ENCODE measurements at regions not wholly inside any gene's neighbourhood (a gene's known extent, or its start where the extent isn't known, plus 50 kb on each side); places are given as distances from the start of the nearest gene placed in this dataset.
A peak's percentile ranks its signal among the peaks of the same experiment; 100 is the strongest.
"Not testable (repeated sequence)": the region's sequence is repeated elsewhere in the genome, so short reads cannot be mapped to it uniquely, and the experiment has no call there.

DNA sequence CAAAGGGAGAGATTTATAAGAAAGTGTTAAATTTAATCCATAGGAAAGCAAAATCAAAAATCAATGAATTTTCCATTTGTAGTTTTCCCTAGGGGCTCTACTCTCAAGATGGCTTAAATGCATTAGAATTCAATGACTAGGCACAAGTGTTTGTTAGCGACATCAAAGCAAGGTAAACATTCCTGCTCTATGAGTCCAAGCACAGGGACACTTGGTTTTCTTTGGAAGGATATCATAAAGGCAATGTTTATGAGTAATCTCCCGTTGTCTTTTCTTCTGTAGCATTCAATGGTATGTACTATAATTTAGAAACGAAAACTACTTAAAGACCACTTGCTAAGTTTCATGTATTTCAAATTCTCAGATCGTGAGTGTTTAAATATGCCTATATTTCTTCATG lies 54.8 kb upstream of the ZNF717 start:
- ATAC-seq = not testable (repeated sequence)

DNA sequence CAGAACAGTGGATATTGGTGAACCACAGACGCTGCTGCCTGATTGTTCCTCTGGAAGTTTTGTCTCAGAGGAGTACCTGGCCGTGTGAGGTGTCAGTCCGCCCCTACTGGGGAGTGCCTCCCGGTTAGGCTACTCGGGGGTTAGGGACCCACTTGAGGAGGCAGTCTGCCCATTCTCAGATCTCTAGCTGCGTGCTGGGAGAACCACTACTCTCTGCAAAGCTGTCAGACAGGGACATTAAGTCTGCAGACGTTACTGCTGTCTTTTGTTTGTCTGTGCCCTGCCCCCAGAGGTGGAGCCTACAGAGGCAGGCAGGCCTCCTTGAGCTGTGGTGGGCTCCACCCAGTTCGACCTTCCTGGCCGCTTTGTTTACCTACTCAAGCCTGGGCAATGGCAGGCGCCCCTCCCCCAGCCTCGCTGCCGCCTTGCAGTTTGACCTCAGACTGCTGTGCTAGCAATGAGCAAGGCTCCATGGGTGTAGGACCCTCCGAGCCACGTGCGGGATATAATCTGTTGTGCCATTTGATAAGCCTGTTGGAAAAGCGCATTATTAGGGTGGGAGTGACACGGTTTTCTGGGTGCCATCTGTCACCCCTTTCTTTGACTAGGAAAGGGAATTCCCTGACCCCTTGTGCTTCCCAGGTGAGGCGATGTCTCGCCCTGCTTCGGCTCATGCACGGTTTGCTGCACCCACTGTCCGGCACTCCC lies 65.1 kb upstream of the ZNF717 start:
- not testable (repeated sequence) for ATAC-seq

DNA sequence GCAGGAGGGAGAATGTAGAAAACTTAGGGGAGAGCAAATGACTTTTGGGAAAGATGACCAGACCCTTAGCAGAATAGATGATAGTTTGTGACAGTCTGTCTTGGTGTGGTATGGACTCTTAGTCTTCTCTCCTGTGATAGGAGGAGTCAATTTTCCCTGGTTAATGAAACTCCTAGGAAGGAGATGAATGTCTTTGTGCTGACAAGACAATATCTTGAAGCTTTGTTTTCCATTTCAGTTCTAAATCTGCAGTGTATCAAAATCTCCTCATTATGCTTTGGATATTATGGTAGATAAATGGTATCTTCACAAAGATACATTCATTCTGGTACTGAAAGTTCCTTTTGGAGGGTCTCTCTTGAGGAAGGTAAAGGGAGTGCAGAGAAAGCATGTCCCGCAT lies 77.8 kb upstream of the ZNF717 start:
- no peak for ATAC-seq

DNA sequence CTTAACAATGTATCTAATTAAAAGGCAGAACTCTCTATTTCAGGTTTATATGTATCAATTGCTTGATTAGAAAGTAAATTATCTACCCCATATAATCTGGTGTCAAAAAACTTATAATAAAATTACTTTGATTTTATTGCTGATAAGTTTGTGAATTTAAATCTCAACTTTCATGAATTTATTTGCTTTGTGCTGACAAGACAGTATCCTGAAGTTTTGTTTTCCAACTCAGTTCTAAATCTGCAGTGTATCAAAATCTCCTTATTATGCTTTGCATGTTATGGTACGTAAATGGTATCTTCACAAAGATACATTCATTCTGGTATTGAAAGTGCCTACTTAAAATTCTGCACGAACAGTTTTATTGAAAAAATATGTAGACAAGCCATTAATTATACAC lies 78.5 kb upstream of the ZNF717 start:
- no peak for ATAC-seq

DNA sequence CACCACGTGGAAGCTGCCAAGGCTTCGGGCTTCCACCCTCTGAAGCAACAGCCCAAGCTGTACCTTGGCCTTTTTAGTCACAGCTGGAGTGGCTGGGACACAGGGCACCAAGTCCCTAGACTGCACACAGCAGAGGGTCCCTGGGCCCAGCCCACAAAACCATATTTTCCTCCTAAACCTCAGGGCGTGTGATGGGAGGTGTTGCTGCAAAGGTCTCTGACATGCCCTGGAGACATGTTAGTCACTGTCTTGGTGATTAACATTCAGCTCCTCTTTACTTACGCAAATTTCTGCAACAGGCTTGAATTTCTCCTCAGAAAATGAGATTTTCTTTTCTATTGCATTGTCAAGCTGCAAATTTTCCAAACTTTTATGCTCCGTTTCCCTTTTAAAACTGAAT lies 98.4 kb upstream of the ZNF717 start:
- not testable (repeated sequence) for ATAC-seq

DNA sequence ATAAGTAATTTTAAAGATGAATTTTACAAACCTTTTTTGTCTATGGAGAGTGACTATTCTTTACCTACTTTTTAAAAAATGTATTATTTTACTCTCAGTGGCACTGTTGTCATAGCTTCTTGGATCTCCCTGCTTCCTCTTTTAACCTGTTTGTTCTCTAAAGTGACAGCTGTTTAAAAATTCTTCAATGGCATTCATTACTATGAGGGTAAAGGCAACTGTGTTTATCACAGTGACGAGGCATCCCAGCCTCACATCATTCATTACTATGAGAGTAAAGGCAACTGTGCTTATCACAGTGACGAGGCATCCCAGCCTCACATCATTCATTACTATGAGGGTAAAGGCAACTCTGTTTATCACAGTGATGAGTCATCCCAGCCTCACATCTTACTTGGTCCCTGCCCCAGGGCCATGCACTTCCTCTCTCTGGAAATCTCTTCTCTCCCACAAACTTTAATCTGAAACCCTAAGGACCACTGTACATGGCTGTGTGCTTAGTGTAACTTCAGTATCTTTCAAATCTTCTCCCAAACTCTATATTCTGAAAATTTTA lies 101.7 kb upstream of the ZNF717 start:
- no peak for ATAC-seq

DNA sequence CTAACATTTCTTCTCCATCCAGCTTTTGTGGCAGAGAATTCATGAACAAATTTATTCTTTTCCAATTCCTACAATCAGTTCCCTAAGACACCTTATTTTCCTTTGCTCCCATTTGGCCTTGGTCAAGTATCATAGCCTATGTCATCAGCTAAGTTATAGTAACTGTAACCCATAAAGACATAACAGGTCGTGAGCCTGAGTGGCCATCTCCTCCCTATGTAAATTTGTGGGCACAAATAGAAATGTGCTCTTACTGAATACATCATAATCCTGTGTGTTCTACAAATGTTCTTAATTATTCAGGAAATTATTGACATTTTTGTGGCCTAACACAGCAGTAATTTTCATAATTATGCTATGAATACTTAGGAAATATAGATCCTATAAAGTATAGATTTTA lies 108.9 kb upstream of the ZNF717 start:
- no peak for ATAC-seq

DNA sequence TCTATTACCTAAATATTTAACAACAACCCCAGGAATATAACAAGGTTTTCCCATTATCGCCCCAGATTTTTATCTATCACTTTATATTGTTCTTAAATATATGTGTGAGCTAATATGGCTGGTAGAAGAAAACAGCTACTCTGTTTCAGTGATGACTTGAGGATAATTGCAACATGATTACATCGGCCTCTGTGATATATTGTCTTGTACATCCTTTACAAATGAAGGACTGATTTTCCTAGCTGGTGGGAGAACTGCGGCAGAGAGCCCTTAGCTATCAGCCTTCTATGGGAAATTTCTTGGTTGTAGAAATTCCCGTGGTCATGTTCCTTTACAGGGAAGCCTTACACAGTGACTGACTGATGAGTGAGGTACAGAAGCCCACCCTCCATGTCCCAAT lies 110.9 kb upstream of the ZNF717 start:
- ATAC-seq = no peak

DNA sequence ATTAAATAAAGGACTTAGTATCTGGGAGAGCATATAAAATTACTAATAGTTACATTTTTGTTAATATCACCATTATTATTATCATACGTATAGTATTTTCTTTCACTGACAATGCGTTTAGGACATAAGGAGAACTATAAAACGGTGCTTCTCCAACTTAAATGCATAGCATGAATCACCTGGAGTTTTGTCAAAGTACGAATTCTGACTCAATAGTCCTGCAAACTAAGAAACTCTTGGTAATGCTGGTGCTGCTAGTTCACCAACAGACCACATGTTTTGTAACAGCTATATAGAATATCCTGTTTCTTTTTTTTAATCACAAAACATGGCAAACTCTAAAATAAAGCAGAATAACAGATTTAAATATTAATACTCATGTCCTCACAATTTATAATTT lies 116.1 kb upstream of the ZNF717 start:
- not testable (repeated sequence) for ATAC-seq

DNA sequence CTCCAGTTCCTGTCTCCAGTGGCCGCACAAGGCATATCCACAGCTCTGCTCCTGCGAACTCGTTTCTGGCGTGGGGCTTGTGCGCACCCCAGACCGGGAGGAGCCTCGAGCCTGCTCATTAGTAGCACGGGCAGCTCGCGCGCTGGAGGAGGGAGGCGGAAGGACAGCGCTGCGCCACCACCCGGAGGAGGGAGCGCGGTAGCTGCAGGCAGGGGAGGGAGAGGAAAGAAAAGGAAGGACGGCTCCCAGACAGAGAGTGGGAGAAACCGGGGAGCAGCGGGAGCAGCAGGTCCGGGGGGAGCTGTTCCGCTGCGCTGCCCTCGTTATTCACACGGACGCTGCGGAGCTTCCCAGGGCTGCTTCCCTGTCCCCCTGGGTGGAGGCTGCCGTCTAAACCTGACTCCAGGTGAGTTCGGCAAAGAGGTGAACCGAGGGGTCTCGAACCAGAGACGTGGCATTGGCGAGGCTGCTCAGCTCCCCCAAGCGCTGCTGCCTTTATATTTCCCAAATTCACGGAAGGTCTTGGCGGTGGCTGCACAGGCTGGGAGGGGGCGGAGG lies 121.3 kb upstream of the ZNF717 start:
- peak; percentile 39 for ATAC-seq

DNA sequence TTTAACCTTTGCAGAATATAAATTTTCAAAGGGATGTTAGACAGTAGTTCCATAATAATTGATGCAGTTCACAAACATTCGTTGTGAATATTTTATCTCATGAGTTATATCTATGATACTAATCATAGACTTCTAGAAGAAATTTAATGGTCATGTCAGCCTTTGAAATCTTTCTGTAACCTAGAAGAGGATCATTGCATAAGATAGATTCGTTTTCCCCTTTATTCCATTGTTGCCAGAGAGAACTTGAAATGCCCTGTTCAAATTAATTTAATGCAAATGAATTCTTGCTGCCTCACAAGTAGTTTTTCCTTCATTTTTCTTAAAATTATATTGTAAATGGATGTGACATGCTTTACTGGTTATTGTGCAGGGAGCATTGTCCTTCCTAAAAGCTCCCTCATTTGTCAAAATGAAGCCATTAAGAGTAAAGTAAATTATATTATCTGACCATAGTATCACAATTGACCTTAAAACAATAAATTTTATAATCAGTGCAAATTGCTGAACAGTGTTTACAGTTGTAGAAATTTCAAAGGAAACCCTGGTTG lies 128.5 kb upstream of the ZNF717 start:
- no peak for ATAC-seq

DNA sequence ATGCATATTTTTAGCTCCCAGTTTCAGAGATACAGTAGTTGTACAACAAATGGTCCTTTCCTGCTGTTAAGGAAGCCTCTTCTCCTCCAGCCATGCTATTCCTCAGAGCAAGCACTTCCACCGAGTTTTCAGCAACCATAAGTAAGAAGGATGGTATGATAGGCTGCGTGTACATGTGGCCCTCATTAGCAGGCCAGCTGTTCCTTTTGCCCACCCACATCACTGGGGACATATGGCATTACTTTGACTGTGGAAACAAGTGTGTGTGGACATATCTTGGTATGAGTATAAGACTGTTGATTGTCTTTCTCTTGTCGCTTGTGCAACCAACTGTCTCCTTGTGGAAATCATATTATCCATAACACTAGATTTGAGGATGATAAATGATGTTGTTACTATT lies 129.4 kb upstream of the ZNF717 start:
- not testable (repeated sequence) for ATAC-seq

DNA sequence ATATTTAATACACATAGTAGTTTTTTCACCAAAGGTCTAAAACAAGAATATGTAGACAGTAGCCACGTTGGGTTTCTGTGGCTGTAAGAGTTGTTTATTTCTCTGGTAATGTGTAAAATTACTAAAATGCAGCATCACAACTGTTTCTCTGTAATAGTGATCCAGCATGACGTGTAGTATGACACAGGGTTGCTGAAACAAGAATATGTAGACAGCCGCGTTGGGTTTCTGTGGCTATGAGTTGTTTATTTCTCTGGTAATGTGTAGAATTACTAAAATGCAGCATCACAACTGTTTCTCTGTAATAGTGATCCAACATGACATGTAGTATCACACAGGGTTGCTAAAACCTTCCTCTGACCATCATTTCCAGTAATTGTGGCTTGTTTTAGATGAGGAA lies 153.6 kb upstream of the ZNF717 start:
- ATAC-seq = no peak

DNA sequence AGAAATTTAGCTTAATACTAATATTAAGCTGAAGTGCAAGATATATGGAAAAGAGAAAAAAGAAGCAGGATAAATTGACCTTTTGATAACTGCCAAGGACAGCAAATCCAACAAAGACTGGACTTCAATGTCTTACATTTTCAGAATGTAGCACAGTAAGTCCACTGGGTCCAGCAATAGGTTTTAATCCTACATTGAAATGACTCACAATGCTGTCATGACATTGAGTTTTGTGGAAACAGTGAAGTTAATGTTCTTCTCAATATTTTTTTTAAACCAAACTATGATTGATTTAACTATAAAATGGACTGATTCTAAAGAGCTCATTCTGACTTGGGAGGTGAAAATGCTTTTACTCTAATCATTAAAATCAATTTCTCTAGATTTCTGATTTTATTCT lies 166.6 kb upstream of the ZNF717 start:
- ATAC-seq = no peak

DNA sequence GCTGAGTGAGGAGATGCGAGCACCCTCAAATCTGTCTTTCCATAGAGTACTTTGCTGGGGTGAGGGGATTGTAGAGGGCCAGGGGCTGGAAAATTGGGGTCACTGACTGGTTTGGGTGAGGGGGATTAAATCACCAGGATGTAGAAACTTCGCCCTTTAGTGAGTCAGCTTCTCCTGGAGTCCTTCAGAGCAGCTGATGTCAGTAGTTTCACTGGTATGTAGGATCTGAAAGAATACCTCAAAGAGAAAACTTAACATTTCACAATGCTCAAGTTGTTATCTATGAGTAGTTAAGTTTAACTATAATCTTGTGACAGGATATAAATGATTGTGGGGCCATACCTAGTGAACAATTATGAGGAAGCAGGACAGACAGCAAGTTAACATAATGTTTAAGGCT lies 174.7 kb upstream of the ZNF717 start:
- not testable (repeated sequence) for ATAC-seq

DNA sequence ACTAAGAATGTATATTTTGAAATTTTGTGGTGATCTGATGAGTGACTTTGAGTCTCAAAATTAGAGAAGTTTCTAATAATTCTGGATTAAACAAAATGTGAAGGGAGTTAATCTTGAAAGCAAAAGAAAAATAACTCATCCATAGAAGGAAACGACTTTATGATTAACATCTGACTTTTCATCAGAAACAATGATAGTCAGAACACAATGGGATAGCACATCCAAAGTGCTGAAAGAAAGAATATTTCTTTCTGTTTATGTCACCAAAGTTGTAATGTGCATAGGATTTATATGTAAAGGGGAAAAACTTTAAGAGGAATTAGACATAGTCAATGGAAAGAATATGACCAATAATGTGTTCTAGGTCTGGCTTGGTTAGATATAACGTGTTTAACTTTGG lies 176.7 kb upstream of the ZNF717 start:
- ATAC-seq = not testable (repeated sequence)

DNA sequence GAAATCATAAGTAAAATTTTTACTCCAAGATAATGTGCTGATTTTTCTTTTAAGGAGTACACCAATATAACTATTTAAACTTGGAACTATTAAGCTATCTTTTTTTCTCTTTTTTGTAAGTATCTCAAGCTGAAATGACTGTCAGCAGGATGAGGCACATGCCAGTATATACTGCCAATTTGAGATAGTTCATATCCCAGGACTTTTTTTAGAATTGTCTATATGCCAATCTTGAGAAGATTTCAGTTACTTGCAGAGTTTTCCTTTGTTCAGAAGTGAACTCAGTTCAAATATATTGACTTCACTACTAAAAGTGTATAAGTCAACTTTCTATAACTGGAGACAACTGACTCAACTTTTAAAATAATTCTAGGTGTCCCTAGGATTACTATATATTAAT lies 181.7 kb upstream of the ZNF717 start:
- ATAC-seq = no peak

DNA sequence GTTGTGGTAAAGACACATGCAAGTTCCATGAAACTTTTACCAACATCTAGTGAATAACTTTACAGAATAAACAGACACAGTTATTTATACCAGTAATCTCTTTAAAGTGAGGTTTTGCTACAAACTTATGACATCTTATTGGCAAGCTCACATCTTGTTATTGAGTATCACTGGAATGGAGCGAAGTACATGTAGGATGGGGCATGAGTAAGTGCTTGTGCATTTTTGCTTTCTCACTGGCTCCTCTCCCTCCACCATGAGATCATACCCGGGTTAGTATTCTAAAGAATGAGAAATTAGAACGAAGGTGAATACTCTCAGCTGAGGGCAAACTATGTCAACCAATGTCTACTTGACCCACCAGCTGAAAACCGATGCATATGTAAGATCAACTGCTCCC lies 193.3 kb upstream of the ZNF717 start:
- ATAC-seq = no peak

DNA sequence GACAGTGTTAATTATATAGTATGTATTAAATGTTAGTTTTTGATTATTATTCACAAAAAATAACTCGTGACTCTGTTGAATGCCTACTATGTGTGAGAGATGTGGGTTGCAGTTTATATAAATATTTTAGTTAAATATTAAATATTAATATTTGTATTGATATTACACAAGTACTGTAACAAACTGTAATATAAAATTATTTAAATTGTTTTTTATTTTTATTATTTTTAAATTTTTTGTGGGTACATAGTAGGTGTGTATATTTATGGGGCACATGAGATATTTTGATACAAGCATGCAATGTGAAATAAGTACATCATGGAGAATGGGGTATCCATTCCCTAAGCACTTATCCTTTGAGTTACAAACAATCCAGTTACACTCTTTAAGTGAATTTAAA lies 196.1 kb upstream of the ZNF717 start:
- ATAC-seq = no peak

DNA sequence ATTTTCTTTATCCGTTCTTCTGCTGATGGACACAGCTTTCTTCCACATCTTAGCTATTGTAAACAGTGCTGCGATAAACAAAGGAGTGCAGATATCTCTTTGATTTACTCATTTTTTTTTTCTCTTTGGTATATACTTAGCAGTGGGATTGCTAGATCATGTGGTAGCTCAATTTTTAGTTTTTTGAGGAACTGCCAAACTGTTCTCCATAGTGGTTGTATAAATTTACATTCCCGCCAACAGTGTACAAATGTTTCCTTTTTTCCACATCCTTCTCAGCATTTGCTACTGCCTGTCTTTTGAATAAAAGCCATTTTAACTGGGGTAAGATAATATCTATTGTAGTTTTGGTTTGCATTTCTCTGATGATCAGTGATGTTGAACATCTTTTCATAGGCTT lies 196.8 kb upstream of the ZNF717 start:
- ATAC-seq = no peak

DNA sequence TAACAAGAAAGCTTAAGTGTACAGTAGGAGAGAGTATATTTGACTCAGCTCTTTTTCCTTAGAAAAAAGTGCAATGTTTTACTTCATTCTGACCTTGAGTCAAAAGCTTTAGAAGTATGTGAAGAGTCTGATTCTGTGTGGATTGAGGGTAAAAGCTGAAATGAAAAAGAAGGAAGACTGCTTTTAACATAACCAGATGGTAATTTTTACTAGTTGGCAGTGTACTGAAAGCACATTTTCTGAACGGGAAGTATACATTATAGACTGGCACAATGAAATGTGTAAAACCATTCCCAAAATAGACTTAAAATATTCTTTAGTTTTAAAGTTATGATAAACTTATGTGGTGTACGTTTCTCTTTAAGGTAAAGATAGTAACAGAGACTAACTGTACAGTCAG lies 197.8 kb upstream of the ZNF717 start:
- ATAC-seq = no peak

DNA sequence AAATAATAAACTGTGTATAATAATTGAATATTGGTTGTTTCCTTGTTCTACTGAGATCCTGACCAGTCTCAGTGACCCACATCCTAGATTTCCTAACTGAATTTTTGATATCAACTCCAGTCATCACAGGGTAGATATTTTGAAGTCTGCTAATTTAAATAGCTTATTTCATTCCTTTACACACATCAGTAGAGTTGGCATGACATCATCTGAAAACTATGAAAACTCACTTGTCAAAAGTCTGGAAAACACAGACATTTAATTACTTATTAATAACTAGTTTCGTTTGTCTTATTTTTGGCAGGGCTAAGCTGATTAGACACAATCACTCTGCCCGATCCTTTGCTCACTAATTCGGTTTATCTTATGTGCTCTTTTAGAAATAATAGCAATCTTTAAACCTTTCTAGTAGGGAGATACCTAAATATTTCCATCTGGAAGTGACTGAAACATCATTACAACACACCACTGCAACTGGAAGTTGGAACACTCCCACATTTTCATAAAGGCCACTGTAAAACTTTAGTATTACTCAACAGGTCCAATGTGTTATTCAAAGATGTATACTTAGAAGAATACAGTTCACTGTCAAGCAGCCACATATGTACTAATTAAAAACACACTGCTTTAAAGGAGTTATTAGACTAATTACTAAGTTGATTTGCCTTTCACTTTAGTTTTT lies 198.4 kb upstream of the ZNF717 start:
- no peak for ATAC-seq

DNA sequence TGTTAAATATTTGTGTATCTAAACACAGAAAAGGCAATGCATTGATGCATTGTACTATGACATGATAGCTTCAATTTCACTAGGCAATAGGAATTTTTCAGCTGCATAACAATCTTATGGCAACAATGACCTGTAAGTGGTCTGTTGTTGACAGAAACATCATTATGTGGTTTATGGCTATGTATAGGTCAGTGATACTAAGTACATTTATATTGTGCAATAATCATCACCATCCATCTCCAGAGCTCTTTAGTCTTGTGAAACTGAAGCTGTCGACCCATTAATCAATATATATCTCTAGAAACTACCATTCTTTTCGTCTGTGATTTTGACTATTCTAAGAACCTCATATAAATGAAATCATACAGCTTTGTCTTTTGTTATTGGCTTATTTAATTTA lies 200.1 kb upstream of the ZNF717 start:
- ATAC-seq = no peak

DNA sequence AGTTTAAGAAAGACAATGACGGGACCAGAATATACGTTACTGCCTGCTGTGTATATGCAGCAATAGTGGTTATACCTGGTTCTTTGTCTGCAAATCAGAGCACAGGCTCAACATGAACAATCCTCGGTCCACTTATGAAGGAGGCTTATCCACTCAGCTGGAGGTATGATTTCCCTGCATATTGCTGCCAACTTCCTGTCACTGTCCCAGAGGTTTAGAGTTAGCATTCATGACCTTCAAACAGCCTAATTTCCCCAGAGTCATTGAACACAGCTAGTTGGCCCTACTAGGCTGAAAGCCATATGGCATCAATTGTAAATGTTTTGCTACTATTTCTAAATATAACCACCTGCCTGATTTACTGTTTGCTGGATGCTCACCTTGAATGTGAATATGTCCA lies 224.9 kb upstream of the ZNF717 start:
- ATAC-seq = no peak
